GM12873 (cell line): ENCODE measurements at regions not wholly inside any gene's neighbourhood (a gene's known extent, or its start where the extent isn't known, plus 50 kb on each side); places are given as distances from the start of the nearest gene placed in this dataset.

Experiments used
- TF ChIP-seq, protein P1 (sequence below): IDR thresholded peaks from 2 replicates; pipeline ENCODE4 v1.5.1; 2012; ENCODE audit warnings: low read depth, mild to moderate bottlenecking, moderate library complexity, low read length, control low read depth; ENCODE audit not compliant: insufficient read depth; ENCODE audit errors: missing control alignments

DNA sequence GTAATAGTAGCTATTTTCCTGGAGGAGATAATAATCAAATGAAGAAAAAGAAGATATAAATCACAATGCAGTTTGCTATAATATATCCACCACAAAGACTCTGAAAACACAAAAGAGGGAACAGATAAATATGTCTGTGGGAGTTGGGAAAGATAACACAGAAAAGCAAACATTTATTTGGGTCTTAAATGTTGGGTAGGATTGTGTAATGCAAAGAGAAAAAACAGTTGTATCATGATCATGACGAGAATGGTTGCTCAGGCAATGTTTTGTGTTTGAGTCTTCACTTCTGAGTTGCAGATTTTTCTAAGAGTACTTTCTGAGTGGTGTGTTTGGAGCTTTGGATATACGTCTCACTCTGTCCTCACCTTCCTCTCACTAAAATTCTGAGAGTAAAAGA, 437.5 kb downstream of the TFEC start:
- TF ChIP-seq, protein P1, sequence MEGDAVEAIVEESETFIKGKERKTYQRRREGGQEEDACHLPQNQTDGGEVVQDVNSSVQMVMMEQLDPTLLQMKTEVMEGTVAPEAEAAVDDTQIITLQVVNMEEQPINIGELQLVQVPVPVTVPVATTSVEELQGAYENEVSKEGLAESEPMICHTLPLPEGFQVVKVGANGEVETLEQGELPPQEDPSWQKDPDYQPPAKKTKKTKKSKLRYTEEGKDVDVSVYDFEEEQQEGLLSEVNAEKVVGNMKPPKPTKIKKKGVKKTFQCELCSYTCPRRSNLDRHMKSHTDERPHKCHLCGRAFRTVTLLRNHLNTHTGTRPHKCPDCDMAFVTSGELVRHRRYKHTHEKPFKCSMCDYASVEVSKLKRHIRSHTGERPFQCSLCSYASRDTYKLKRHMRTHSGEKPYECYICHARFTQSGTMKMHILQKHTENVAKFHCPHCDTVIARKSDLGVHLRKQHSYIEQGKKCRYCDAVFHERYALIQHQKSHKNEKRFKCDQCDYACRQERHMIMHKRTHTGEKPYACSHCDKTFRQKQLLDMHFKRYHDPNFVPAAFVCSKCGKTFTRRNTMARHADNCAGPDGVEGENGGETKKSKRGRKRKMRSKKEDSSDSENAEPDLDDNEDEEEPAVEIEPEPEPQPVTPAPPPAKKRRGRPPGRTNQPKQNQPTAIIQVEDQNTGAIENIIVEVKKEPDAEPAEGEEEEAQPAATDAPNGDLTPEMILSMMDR = no peak

GRCh38 chr7:115585015-115585718, 445.4 kb downstream of the TFEC start:
- TF ChIP-seq, protein P1 = no peak

- TF ChIP-seq, protein P1 = no peak
Measured at GRCh38 chr7:115582956-115583355, 447.6 kb downstream of the TFEC start.

GRCh38 chr7:115578576-115578975, 452.0 kb downstream of the TFEC start:
- TF ChIP-seq, protein P1 = no peak

DNA sequence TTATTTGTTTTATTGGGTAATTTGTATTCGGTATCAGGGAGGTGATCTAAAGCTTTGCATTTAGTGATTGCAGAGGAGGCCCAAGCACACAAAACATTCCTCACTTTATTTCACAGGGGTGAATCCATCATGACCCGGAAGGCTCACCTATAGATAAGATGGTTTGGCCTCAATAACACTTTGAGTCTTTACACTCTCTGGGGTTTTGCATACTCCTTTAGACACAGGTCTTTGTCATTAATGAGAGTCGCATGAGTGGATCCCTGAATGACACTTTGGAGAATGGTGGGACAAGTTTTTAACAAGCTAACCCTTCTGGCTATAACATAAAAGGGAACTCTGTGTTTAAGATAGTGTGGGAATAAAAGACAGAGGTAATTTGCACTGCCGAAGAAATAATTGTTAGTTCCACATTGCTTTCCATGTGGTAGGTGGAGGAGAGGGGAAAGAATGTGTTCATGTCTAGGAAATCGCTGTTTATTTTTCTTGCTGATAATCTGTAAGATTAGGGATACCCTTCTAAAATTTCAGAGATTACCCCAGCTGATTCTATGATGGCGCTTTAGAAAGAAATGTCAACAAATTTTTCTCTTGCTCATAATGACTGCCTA, 455.8 kb downstream of the TFEC start:
- TF ChIP-seq, protein P1 = no peak

DNA sequence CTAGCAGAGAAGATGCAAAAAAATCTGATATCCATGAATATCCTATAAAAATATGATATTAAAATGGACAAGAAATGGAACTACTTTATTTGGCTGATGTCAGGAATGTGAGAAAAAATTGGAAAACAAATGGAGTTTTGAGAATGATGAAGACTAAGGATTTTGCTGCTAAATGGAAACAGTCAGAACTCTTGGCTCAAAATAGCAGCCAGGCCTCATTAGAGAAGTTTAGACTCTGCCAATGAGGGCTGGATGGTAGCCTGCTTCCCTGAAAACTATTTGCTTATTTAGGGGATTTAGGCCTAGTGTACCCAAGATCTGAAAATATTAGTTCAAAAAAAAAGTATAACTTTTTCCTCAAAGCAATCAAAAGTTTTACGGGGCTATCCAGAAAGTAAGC, 458.5 kb downstream of the TFEC start:
- TF ChIP-seq, protein P1 = no peak

- TF ChIP-seq, protein P1 = no peak
Measured at GRCh38 chr7:115561335-115562110, 469.0 kb downstream of the TFEC start.
